ENCODE measurements at regions not wholly inside any gene's neighbourhood (a gene's known extent, or its start where the extent isn't known, plus 50 kb on each side); places are given as distances from the start of the nearest gene placed in this dataset.

- TF ChIP-seq CTCF (IDR thresholded peaks at IDR 0.05) (no peak), POLR2A (IDR thresholded peaks at IDR 0.05) (no peak)
Observed at GRCh38 chr16:61289141-61289540, 747.1 kb downstream of the CDH8 start.

Data from lower leg skin (tissue), 3 donors.